Osteocyte (in vitro differentiated cells): ENCODE measurements at regions not wholly inside any gene's neighbourhood (a gene's known extent, or its start where the extent isn't known, plus 50 kb on each side); places are given as distances from the start of the nearest gene placed in this dataset.

Experiments
- DNase-seq: peaks from one replicate; pipeline ENCODE4 v3.0.0; 2021; ENCODE audit warnings: mixed read lengths; ENCODE audit not compliant: unreplicated experiment; ENCODE audit errors: extremely low spot score
- H3K27ac Mint-ChIP-seq: one replicate; pipeline ENCODE4 v1.8.0; 2021; ENCODE audit warnings: mild to moderate bottlenecking, mixed read lengths; ENCODE audit not compliant: unreplicated experiment
- H3K27me3 Mint-ChIP-seq: one replicate; pipeline ENCODE4 v1.8.0; 2021; ENCODE audit warnings: mixed read lengths; ENCODE audit not compliant: unreplicated experiment
- H3K36me3 Mint-ChIP-seq: one replicate; pipeline ENCODE4 v1.8.0; 2021; ENCODE audit warnings: mixed read lengths; ENCODE audit not compliant: unreplicated experiment
- H3K4me1 Mint-ChIP-seq: one replicate; pipeline ENCODE4 v1.8.0; 2021; ENCODE audit warnings: mixed read lengths; ENCODE audit not compliant: unreplicated experiment
- H3K4me3 Mint-ChIP-seq: one replicate; pipeline ENCODE4 v1.8.0; 2021; ENCODE audit warnings: mild to moderate bottlenecking, moderate library complexity, mixed read lengths; ENCODE audit not compliant: unreplicated experiment
- H3K9me3 Mint-ChIP-seq: one replicate; pipeline ENCODE4 v1.8.0; 2021; ENCODE audit warnings: mixed read lengths; ENCODE audit not compliant: unreplicated experiment
- CTCF ChIP-seq: fragments of 200-600 bp; sonication (generic); IDR thresholded peaks from 2 replicates; pipeline ENCODE4 v1.5.0; 2021; ENCODE audit warnings: antibody characterized with exemption, mild to moderate bottlenecking, moderate library complexity

- H3K9me3 Mint-ChIP-seq = peaks cover 11% of the 10 kb centered on the region
- no peaks in the 10 kb centered on the region for H3K36me3 Mint-ChIP-seq
- H3K27me3 Mint-ChIP-seq = no peaks in the 10 kb centered on the region
- no peak for DNase-seq
- H3K27ac Mint-ChIP-seq = no peak overlapping the region
- no peaks in the 10 kb centered on the region for H3K4me1 Mint-ChIP-seq
- H3K4me3 Mint-ChIP-seq = no peak overlapping the region
- no peak for TF ChIP-seq CTCF
These were observed 609.8 kb downstream of the HS3ST4 start for GRCh38 chr16:26301516-26301915.

GRCh38 chr16:26316683-26317464, 625.1 kb downstream of the HS3ST4 start:
- no peak overlapping the region for H3K27ac Mint-ChIP-seq
- TF ChIP-seq CTCF = no peak
- no peaks in the 10 kb centered on the region for H3K27me3 Mint-ChIP-seq
- H3K36me3 Mint-ChIP-seq = no peaks in the 10 kb centered on the region
- DNase-seq = no peak
- H3K4me3 Mint-ChIP-seq = no peak overlapping the region
- no peaks in the 10 kb centered on the region for H3K9me3 Mint-ChIP-seq
- no peaks in the 10 kb centered on the region for H3K4me1 Mint-ChIP-seq

- no peaks in the 10 kb centered on the region for H3K9me3 Mint-ChIP-seq
These were observed 626.1 kb downstream of the HS3ST4 start for GRCh38 chr16:26317885-26318284.

DNA sequence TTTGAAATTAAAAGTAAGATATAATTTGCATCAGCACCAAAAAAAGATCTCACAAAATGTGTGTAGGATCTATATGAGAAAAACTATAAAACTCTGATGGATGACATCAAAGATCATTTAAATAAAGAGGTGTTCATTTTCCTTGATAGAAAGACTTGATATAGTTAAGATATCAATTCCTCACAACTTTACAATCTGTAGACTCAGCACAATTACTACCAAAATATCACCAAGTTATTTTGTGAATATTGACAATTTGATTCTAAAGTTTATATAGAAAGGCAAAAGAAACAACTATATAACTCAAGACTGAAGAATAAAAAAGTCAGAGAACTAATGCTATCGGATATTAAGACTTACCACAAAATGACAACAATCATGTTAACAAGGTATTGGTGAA, 638.9 kb downstream of the HS3ST4 start:
- H3K27me3 Mint-ChIP-seq = no peaks in the 10 kb centered on the region
- no peak for DNase-seq
- H3K27ac Mint-ChIP-seq = no peak overlapping the region
- H3K36me3 Mint-ChIP-seq = no peaks in the 10 kb centered on the region
- TF ChIP-seq CTCF = no peak
- no peak overlapping the region for H3K4me3 Mint-ChIP-seq
- no peaks in the 10 kb centered on the region for H3K4me1 Mint-ChIP-seq
- H3K9me3 Mint-ChIP-seq = peaks cover 17% of the 10 kb centered on the region

More at GRCh38 chr16:26317885-26318284, 626.1 kb downstream of the HS3ST4 start:
- no peak for TF ChIP-seq CTCF
- no peak overlapping the region for H3K4me3 Mint-ChIP-seq
- no peak for DNase-seq
- H3K27ac Mint-ChIP-seq = no peak overlapping the region
- H3K36me3 Mint-ChIP-seq = no peaks in the 10 kb centered on the region
- no peaks in the 10 kb centered on the region for H3K4me1 Mint-ChIP-seq
- H3K27me3 Mint-ChIP-seq = no peaks in the 10 kb centered on the region

DNA sequence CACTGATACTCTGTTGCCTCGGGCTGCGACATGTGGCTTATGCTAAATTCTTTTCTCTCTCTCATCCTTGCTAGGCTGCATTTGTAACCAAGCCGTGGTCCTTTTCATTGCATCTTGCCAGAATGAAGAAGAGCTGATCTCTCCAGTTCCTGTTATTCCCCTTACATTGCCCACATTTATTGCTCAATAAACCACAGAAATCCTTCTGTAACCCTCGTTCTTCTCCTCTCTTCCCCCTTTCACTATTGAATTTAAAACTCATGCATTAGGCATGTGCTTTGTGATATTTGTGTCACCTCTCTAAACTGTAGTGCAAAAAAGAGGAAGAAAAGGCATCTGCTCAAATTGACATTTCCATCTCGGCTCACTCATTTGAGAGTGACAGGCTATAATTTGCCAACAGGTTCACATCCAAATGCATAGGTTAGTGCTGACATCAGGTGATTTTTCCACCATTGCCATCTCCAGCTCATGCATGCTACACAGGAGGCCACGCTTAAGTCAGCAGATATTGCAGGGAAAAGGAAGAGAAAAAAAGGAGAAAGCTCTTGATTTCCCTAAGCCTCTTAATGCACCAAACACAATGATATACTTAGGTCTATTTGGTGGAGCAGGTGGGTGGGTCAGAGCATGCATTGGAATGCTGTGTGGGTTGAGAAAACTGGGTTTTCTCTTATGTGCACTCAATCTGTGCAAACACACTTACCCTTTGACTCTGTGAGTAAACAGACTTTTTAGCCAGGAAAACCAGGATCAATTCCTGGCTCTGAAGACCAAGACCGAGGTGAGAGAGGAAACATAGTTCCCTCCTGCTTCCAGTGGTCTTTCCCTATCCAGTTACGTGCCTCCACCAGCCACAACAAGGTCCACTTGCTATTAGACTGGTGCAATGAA, 642.7 kb downstream of the HS3ST4 start:
- TF ChIP-seq CTCF = no peak

More for the DNA sequence above, 642.7 kb downstream of the HS3ST4 start:
- Mint-ChIP-seq H3K36me3 (no peaks in the 10 kb centered on the region), H3K27me3 (no peaks in the 10 kb centered on the region), H3K4me1 (no peaks in the 10 kb centered on the region), H3K27ac (no peak overlapping the region), H3K9me3 (peaks cover 15% of the 10 kb centered on the region), H3K4me3 (no peak overlapping the region)
- DNase-seq = no peak
